Nephron (organoid): ENCODE measurements at regions not wholly inside any gene's neighbourhood (a gene's known extent, or its start where the extent isn't known, plus 50 kb on each side); places are given as distances from the start of the nearest gene placed in this dataset.

Source experiments
- H3K27ac Mint-ChIP-seq, 3 experiments: 2 replicates each; pipeline ENCODE4 v1.8.0; 2020; ENCODE audit warnings: mixed read lengths in 3 of 3, mild to moderate bottlenecking in 2 of 3, moderate library complexity in 1 of 3
- H3K27me3 Mint-ChIP-seq: 2 replicates; pipeline ENCODE4 v1.8.0; 2021; ENCODE audit warnings: low read depth, mild to moderate bottlenecking, moderate library complexity, mixed read lengths
- H3K36me3 Mint-ChIP-seq: 2 replicates; pipeline ENCODE4 v1.8.0; 2020; ENCODE audit warnings: low read depth, mixed read lengths
- H3K4me1 Mint-ChIP-seq: 2 replicates; pipeline ENCODE4 v1.8.0; 2020; ENCODE audit warnings: mixed read lengths
- H3K4me3 Mint-ChIP-seq, 3 experiments: 2 replicates each; pipeline ENCODE4 v1.8.0; 2020; ENCODE audit warnings: mild to moderate bottlenecking in 3 of 3, mixed read lengths in 3 of 3, moderate library complexity in 2 of 3
- H3K9me3 Mint-ChIP-seq: 2 replicates; pipeline ENCODE4 v1.8.0; 2020; ENCODE audit warnings: mixed read lengths
- CTCF ChIP-seq, 3 experiments: fragments of 200-600 bp; sonication (generic); IDR thresholded peaks; one replicate each; pipeline ENCODE4 v1.5.0; 2021; ENCODE audit warnings: antibody characterized with exemption in 3 of 3; ENCODE audit not compliant: unreplicated experiment in 3 of 3

GRCh38 chr14:48670939-48671338, 915.2 kb downstream of the RPS29 start:
- H3K36me3 Mint-ChIP-seq: no peaks in the 10 kb centered on the region
- H3K4me1 Mint-ChIP-seq: peaks cover 18% of the 10 kb centered on the region
- H3K9me3 Mint-ChIP-seq: peaks cover 17% of the 10 kb centered on the region
- no peaks in the 10 kb centered on the region for H3K27me3 Mint-ChIP-seq
- no peak overlapping the region for H3K4me3 Mint-ChIP-seq
- no peak for TF ChIP-seq CTCF (IDR thresholded peaks at IDR 0.05; ENCODE audit: unreplicated experiment in 3 of 3)
- no peak overlapping the region for H3K27ac Mint-ChIP-seq

GRCh38 chr14:48665077-48665784, 920.9 kb downstream of the RPS29 start:
- Mint-ChIP-seq H3K4me1 (no peaks in the 10 kb centered on the region), H3K27ac (no peak overlapping the region), H3K36me3 (no peaks in the 10 kb centered on the region)

GRCh38 chr14:48643241-48643640, 942.9 kb downstream of the RPS29 start:
- Mint-ChIP-seq H3K9me3 (peaks cover 19% of the 10 kb centered on the region), H3K4me3 (no peak overlapping the region), H3K4me1 (no peaks in the 10 kb centered on the region), H3K27me3 (no peaks in the 10 kb centered on the region), H3K27ac (no peak overlapping the region), H3K36me3 (no peaks in the 10 kb centered on the region)
- no peak for TF ChIP-seq CTCF (IDR thresholded peaks at IDR 0.05; ENCODE audit: unreplicated experiment in 3 of 3)

More at GRCh38 chr14:48665077-48665784, 920.9 kb downstream of the RPS29 start:
- Mint-ChIP-seq H3K9me3 (peaks cover 9% of the 10 kb centered on the region), H3K27me3 (no peaks in the 10 kb centered on the region), H3K4me3 (no peak overlapping the region)
- no peak for TF ChIP-seq CTCF (IDR thresholded peaks at IDR 0.05; ENCODE audit: unreplicated experiment in 3 of 3)

- H3K36me3 Mint-ChIP-seq: no peaks in the 10 kb centered on the region
- no peaks in the 10 kb centered on the region for H3K9me3 Mint-ChIP-seq
- H3K4me3 Mint-ChIP-seq: no peak overlapping the region
- no peak for TF ChIP-seq CTCF (IDR thresholded peaks at IDR 0.05; ENCODE audit: unreplicated experiment in 3 of 3)
- no peaks in the 10 kb centered on the region for H3K4me1 Mint-ChIP-seq
- no peaks in the 10 kb centered on the region for H3K27me3 Mint-ChIP-seq
- H3K27ac Mint-ChIP-seq: no peak overlapping the region
Observed at GRCh38 chr14:48628870-48629269, 953.5 kb upstream of the MDGA2 start.

- Mint-ChIP-seq H3K4me3 (no peak overlapping the region), H3K36me3 (no peaks in the 10 kb centered on the region)
Observed at GRCh38 chr14:48622980-48623379, 947.6 kb upstream of the MDGA2 start.

More at GRCh38 chr14:48622980-48623379, 947.6 kb upstream of the MDGA2 start:
- Mint-ChIP-seq H3K27me3 (no peaks in the 10 kb centered on the region), H3K4me1 (no peaks in the 10 kb centered on the region), H3K27ac (no peak overlapping the region), H3K9me3 (no peaks in the 10 kb centered on the region)
- no peak for TF ChIP-seq CTCF (IDR thresholded peaks at IDR 0.05; ENCODE audit: unreplicated experiment in 3 of 3)
